GM18520 (cell line): ENCODE measurements at regions not wholly inside any gene's neighbourhood (a gene's known extent, or its start where the extent isn't known, plus 50 kb on each side); places are given as distances from the start of the nearest gene placed in this dataset.
"Not testable (repeated sequence)": the region's sequence is repeated elsewhere in the genome, so short reads cannot be mapped to it uniquely, and the experiment has no call there.

Experiments used
- ATAC-seq: cut with Tn5 transposase; IDR thresholded peaks from one replicate; pipeline ENCODE4 v1.9.1; 2021; ENCODE audit not compliant: unreplicated experiment

- no peak for ATAC-seq
Measured at GRCh38 chr14:86196471-86196870, 666.5 kb downstream of the FLRT2 start.

GRCh38 chr14:86193756-86194155, 663.8 kb downstream of the FLRT2 start:
- ATAC-seq = no peak

- no peak for ATAC-seq
Measured at GRCh38 chr14:86179980-86180379, 650.0 kb downstream of the FLRT2 start.

- no peak for ATAC-seq
Measured at GRCh38 chr14:86168371-86168770, 638.4 kb downstream of the FLRT2 start.

- no peak for ATAC-seq
Measured at GRCh38 chr14:86166541-86166940, 636.6 kb downstream of the FLRT2 start.

- no peak for ATAC-seq
Measured at GRCh38 chr14:86153480-86153879, 623.5 kb downstream of the FLRT2 start.

- ATAC-seq = no peak
Measured at GRCh38 chr14:86143248-86143647, 613.3 kb downstream of the FLRT2 start.

- ATAC-seq = no peak
Measured at GRCh38 chr14:86141966-86142365, 612.0 kb downstream of the FLRT2 start.

GRCh38 chr14:86129426-86129825, 599.5 kb downstream of the FLRT2 start:
- no peak for ATAC-seq

- no peak for ATAC-seq
Measured at GRCh38 chr14:86124328-86124727, 594.4 kb downstream of the FLRT2 start.

- ATAC-seq = no peak
Measured at GRCh38 chr14:86115972-86116371, 586.0 kb downstream of the FLRT2 start.

- not testable (repeated sequence) for ATAC-seq
Measured at GRCh38 chr14:86110871-86111270, 580.9 kb downstream of the FLRT2 start.

- no peak for ATAC-seq
Measured at GRCh38 chr14:86104691-86105265, 574.8 kb downstream of the FLRT2 start.

- ATAC-seq = no peak
Measured at GRCh38 chr14:86094512-86094911, 564.6 kb downstream of the FLRT2 start.

GRCh38 chr14:86091811-86092210, 561.9 kb downstream of the FLRT2 start:
- ATAC-seq = no peak

GRCh38 chr14:86088156-86088555, 558.2 kb downstream of the FLRT2 start:
- ATAC-seq = no peak

GRCh38 chr14:86087377-86087776, 557.4 kb downstream of the FLRT2 start:
- no peak for ATAC-seq

GRCh38 chr14:86086962-86087361, 557.0 kb downstream of the FLRT2 start:
- ATAC-seq = no peak

GRCh38 chr14:86084097-86084496, 554.2 kb downstream of the FLRT2 start:
- ATAC-seq = no peak

GRCh38 chr14:86083616-86084015, 553.7 kb downstream of the FLRT2 start:
- no peak for ATAC-seq

- no peak for ATAC-seq
Measured at GRCh38 chr14:86072116-86072894, 542.4 kb downstream of the FLRT2 start.

GRCh38 chr14:86066651-86067050, 536.7 kb downstream of the FLRT2 start:
- ATAC-seq = no peak

- ATAC-seq = no peak
Measured at GRCh38 chr14:86065407-86065806, 535.5 kb downstream of the FLRT2 start.
